ENCODE measurements at regions not wholly inside any gene's neighbourhood (a gene's known extent, or its start where the extent isn't known, plus 50 kb on each side); places are given as distances from the start of the nearest gene placed in this dataset.

DNA sequence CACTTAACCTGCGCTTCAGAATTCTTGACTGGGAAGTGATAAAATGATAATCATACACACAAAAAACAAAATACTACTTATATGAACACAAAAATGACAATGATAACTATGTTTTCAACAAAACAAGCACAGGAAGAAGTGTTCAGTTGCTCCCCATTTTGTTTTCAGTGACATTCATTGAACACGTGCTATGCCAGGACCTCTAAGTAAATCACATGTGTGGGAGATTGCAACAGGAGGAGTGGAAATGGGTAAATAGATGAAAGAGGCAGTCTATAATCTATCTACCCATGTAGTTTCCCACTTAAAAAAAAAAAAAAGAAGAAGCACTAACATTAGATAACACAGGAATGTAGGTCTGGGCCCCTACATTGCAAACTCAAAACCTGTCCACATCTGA is 183.5 kb upstream of the HNRNPA3 start:
- ATAC-seq = no peak
- Histone ChIP-seq H3K4me3 (no peak overlapping the region), H3K27me3 (no peaks in the 10 kb centered on the region), H3K4me1 (no peaks in the 10 kb centered on the region), H3K36me3 (no peaks in the 10 kb centered on the region), H3K27ac (no peak overlapping the region), H3K9me3 (no peaks in the 10 kb centered on the region)
- intact Hi-C loops (cut with DNase I) = no loop called here
- no peak for DNase-seq
- TF ChIP-seq, protein P1, sequence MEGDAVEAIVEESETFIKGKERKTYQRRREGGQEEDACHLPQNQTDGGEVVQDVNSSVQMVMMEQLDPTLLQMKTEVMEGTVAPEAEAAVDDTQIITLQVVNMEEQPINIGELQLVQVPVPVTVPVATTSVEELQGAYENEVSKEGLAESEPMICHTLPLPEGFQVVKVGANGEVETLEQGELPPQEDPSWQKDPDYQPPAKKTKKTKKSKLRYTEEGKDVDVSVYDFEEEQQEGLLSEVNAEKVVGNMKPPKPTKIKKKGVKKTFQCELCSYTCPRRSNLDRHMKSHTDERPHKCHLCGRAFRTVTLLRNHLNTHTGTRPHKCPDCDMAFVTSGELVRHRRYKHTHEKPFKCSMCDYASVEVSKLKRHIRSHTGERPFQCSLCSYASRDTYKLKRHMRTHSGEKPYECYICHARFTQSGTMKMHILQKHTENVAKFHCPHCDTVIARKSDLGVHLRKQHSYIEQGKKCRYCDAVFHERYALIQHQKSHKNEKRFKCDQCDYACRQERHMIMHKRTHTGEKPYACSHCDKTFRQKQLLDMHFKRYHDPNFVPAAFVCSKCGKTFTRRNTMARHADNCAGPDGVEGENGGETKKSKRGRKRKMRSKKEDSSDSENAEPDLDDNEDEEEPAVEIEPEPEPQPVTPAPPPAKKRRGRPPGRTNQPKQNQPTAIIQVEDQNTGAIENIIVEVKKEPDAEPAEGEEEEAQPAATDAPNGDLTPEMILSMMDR (IDR thresholded peaks at IDR 0.05) = no peak

DNA sequence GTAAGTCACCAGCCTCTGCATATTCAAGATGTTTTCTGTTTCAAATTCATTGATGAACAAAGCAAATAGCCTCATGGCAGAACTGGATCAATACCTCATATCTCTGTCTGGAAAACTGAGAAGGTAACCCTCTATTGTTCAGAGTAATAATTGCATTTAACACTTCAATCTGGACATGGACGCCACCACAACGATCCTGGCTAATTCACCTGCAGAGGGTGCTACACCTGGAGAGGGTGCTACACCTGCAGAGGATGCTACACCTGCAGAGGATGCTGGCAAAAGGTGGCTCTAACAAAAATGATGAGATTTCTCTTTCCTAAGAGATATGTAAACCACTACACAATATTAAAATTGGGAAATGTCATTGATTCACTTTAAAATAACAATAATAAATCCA is 183.1 kb upstream of the HNRNPA3 start:
- Histone ChIP-seq H3K27me3 (no peaks in the 10 kb centered on the region), H3K36me3 (no peaks in the 10 kb centered on the region), H3K9me3 (no peaks in the 10 kb centered on the region), H3K27ac (no peak overlapping the region), H3K4me1 (no peaks in the 10 kb centered on the region), H3K4me3 (no peak overlapping the region)
- intact Hi-C loops (cut with DNase I) = no loop called here
- ATAC-seq (no peak), DNase-seq (no peak)
- TF ChIP-seq, protein P1 (IDR thresholded peaks at IDR 0.05) = no peak

DNA sequence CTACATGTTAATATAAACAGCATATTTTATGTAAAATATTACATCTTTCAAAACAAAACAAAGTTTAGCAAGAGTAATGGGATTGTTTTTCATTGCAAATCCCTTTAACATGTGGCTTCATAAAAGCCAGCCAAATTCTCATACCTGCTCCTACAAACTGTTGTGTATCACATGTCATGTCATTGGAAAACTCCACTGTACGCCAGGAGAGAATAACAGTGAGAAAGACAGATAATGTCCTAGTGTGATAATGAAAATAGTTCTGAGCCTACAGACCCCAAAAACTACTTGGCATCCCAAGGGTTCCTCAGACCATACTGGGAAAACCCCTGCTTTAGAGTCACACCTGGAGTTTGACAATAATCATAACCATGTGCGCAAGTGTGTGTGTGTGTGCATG is 182.7 kb upstream of the HNRNPA3 start:
- TF ChIP-seq, protein P1 (IDR thresholded peaks at IDR 0.05) = no peak
- Histone ChIP-seq H3K4me1 (no peaks in the 10 kb centered on the region), H3K4me3 (no peak overlapping the region), H3K9me3 (no peaks in the 10 kb centered on the region), H3K27me3 (no peaks in the 10 kb centered on the region), H3K27ac (no peak overlapping the region), H3K36me3 (no peaks in the 10 kb centered on the region)
- ATAC-seq (no peak), DNase-seq (no peak)
- intact Hi-C loops (cut with DNase I) = no loop called here

DNA sequence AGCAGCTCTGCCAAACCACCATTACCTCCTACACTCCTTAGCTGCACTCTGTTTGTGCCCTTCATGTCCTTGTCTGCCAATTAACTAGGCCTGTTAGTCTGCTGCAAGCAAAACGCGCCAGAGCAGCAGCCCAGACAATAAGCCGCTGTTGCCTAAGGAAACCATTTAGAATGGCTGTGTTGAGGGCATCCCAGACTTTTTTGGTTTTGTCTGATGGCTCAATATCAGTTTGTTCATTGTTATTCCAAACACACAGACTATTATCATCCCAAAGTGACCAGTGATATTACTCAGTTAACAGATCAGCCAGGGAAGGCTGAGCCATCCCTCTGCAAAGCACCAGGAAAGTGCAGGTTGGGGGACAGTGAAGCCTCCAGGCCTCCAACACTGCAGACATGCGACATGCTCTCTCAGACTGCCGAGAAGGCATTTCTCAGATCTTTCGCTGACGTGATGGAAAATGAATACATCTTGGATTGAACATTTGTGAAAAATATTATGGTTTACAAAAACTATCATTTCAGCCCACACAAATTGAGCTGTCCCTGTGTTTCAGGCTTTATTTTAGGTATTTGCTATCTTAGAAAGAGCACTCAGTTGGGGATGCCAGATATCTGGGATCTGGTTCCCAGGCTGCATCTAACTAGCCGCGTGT is 182.0 kb upstream of the HNRNPA3 start:
- Histone ChIP-seq H3K36me3 (no peaks in the 10 kb centered on the region), H3K9me3 (no peaks in the 10 kb centered on the region), H3K27me3 (no peaks in the 10 kb centered on the region), H3K4me3 (no peak overlapping the region), H3K4me1 (no peaks in the 10 kb centered on the region), H3K27ac (no peak overlapping the region)
- DNase-seq = no peak
- no peak for ATAC-seq
- TF ChIP-seq, protein P1 (IDR thresholded peaks at IDR 0.05) = no peak
- intact Hi-C loops (cut with DNase I) = no loop called here

DNA sequence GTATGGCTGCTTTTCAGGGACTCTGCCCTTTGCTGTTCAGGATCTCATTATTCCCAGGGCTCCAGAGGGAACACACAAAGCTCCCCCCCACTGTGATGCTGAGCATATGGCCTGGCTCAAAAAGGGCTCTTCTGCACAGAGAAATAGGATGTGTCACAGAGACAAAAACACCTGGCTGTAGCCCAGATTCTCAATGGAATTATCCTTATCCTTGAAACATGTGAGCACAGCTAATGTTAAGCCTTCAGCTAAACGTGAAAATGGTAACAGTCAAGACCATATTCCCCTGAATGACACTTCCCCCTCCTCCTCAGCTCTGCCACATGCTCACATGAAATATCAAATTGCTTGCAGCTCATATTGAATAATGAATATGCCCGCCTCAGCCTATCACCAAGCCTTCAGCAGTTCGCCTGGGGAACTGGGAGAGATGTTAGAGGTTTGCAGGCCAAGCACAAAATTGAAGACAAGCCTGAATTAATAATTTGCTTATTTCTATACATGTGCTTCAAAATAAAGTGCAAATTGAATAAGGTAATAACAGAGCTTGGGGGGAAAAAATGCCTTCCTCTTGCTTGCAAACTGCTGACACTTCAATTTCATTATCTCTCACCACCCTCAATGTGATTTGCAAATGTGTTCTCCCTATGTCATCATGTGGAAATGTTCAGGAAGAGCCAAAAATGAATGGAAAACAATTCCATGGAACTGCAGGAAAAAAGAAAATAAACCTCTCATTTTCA is 181.0 kb upstream of the HNRNPA3 start:
- H3K27me3 ChIP-seq = no peaks in the 10 kb centered on the region
- DNase-seq (no peak), ATAC-seq (no peak)
- H3K4me1 ChIP-seq = no peaks in the 10 kb centered on the region
- no peaks in the 10 kb centered on the region for H3K9me3 ChIP-seq
- TF ChIP-seq, protein P1 (IDR thresholded peaks at IDR 0.05) = no peak
- no peaks in the 10 kb centered on the region for H3K36me3 ChIP-seq
- no peak overlapping the region for H3K4me3 ChIP-seq
- intact Hi-C loops (cut with DNase I) = no loop called here
- H3K27ac ChIP-seq = no peak overlapping the region

Data from upper lobe of right lung (tissue), 1 donor.